ENCODE measurements at regions not wholly inside any gene's neighbourhood (a gene's known extent, or its start where the extent isn't known, plus 50 kb on each side); places are given as distances from the start of the nearest gene placed in this dataset.
"Not testable (repeated sequence)": the region's sequence is repeated elsewhere in the genome, so short reads cannot be mapped to it uniquely, and the experiment has no call there.

- not testable (repeated sequence) for TF ChIP-seq CTCF, POLR2A (IDR thresholded peaks at IDR 0.05)
Observed at GRCh38 chr3:157902680-157903079, 203.5 kb downstream of the SHOX2 start.

Measured in testis (tissue), 2 donors.